ENCODE measurements at regions not wholly inside any gene's neighbourhood (a gene's known extent, or its start where the extent isn't known, plus 50 kb on each side); places are given as distances from the start of the nearest gene placed in this dataset.

DNA sequence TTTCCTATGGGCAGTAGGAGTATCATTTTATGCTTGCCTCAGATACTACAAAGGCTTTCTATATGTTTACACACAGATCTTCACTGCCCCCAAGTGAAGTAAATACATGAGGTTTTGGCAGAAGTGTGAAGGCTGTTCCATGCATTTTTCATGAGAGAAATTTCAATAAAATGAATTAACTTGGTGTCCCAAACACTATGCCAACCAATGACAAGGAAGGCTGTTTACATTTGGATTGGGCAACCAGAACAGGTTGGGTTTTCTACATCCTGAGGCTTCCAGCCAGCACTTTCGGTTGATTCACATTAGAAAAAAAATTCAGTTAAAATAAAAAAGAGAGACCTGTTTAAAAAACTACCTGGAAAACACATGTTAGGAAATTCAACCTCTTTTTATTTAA lies 625.4 kb downstream of the KCNJ2 start:
- TF ChIP-seq, protein P1, sequence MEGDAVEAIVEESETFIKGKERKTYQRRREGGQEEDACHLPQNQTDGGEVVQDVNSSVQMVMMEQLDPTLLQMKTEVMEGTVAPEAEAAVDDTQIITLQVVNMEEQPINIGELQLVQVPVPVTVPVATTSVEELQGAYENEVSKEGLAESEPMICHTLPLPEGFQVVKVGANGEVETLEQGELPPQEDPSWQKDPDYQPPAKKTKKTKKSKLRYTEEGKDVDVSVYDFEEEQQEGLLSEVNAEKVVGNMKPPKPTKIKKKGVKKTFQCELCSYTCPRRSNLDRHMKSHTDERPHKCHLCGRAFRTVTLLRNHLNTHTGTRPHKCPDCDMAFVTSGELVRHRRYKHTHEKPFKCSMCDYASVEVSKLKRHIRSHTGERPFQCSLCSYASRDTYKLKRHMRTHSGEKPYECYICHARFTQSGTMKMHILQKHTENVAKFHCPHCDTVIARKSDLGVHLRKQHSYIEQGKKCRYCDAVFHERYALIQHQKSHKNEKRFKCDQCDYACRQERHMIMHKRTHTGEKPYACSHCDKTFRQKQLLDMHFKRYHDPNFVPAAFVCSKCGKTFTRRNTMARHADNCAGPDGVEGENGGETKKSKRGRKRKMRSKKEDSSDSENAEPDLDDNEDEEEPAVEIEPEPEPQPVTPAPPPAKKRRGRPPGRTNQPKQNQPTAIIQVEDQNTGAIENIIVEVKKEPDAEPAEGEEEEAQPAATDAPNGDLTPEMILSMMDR (IDR thresholded peaks at IDR 0.05): no peak
- TF ChIP-seq HMGA2 (CRISPR knock-in tag; IDR thresholded peaks at IDR 0.05): no peak
- no peak for TF ChIP-seq GRHL2 (CRISPR knock-in tag; IDR thresholded peaks at IDR 0.05; ENCODE audit: insufficient replicate concordance, severe bottlenecking)
- TF ChIP-seq, protein P2, sequence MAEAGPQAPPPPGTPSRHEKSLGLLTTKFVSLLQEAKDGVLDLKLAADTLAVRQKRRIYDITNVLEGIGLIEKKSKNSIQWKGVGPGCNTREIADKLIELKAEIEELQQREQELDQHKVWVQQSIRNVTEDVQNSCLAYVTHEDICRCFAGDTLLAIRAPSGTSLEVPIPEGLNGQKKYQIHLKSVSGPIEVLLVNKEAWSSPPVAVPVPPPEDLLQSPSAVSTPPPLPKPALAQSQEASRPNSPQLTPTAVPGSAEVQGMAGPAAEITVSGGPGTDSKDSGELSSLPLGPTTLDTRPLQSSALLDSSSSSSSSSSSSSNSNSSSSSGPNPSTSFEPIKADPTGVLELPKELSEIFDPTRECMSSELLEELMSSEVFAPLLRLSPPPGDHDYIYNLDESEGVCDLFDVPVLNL (CRISPR knock-in tag; IDR thresholded peaks at IDR 0.05; ENCODE audit: borderline replicate concordance, low read depth): no peak
- no peak for TF ChIP-seq RELA (CRISPR knock-in tag; IDR thresholded peaks at IDR 0.05; ENCODE audit: borderline replicate concordance)
- no peak for TF ChIP-seq SMAD3 (CRISPR knock-in tag; IDR thresholded peaks at IDR 0.05; ENCODE audit: borderline replicate concordance)
- no peak for TF ChIP-seq ZNF263 (CRISPR knock-in tag; IDR thresholded peaks at IDR 0.05; ENCODE audit: low read depth)
- TF ChIP-seq SP1 (CRISPR knock-in tag; conservative IDR thresholded peaks at IDR 0.05): no peak
- no peak for TF ChIP-seq ZNF671 (CRISPR knock-in tag; IDR thresholded peaks at IDR 0.05)
- TF ChIP-seq, protein P3, sequence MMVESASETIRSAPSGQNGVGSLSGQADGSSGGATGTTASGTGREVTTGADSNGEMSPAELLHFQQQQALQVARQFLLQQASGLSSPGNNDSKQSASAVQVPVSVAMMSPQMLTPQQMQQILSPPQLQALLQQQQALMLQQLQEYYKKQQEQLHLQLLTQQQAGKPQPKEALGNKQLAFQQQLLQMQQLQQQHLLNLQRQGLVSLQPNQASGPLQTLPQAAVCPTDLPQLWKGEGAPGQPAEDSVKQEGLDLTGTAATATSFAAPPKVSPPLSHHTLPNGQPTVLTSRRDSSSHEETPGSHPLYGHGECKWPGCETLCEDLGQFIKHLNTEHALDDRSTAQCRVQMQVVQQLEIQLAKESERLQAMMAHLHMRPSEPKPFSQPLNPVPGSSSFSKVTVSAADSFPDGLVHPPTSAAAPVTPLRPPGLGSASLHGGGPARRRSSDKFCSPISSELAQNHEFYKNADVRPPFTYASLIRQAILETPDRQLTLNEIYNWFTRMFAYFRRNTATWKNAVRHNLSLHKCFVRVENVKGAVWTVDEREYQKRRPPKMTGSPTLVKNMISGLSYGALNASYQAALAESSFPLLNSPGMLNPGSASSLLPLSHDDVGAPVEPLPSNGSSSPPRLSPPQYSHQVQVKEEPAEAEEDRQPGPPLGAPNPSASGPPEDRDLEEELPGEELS (CRISPR knock-in tag; IDR thresholded peaks at IDR 0.05): no peak
- TF ChIP-seq, protein P4, sequence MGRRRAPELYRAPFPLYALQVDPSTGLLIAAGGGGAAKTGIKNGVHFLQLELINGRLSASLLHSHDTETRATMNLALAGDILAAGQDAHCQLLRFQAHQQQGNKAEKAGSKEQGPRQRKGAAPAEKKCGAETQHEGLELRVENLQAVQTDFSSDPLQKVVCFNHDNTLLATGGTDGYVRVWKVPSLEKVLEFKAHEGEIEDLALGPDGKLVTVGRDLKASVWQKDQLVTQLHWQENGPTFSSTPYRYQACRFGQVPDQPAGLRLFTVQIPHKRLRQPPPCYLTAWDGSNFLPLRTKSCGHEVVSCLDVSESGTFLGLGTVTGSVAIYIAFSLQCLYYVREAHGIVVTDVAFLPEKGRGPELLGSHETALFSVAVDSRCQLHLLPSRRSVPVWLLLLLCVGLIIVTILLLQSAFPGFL (CRISPR knock-in tag; IDR thresholded peaks at IDR 0.05; ENCODE audit: borderline replicate concordance): no peak
- no peak for TF ChIP-seq MXD4 (CRISPR knock-in tag; IDR thresholded peaks at IDR 0.05; ENCODE audit: borderline replicate concordance)
- TF ChIP-seq, protein P5, sequence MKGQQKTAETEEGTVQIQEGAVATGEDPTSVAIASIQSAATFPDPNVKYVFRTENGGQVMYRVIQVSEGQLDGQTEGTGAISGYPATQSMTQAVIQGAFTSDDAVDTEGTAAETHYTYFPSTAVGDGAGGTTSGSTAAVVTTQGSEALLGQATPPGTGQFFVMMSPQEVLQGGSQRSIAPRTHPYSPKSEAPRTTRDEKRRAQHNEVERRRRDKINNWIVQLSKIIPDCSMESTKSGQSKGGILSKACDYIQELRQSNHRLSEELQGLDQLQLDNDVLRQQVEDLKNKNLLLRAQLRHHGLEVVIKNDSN (CRISPR knock-in tag; IDR thresholded peaks at IDR 0.05): no peak
